ENCODE measurements at regions not wholly inside any gene's neighbourhood (a gene's known extent, or its start where the extent isn't known, plus 50 kb on each side); places are given as distances from the start of the nearest gene placed in this dataset.

GRCh38 chr4:148779771-148780170, 337.6 kb upstream of the NR3C2 start:
- no peaks in the 10 kb centered on the region for H3K4me1 ChIP-seq (ENCODE audit: insufficient read depth, low read length)
- H3K4me3 ChIP-seq (replicated peaks in 1 of 3; ENCODE audit: insufficient read depth in 1 of 3, low read depth in 2 of 3, low read length in 3 of 3), result no peak overlapping the region
- no peaks in the 10 kb centered on the region for H4K20me1 ChIP-seq (ENCODE audit: insufficient read depth, low read length)
- CTCF ChIA-PET (ENCODE audit: low intra/inter-chr PET ratio, low total read pairs), result no interaction called here
- no peak for ATAC-seq
- in situ Hi-C loops (cut with HindIII; ENCODE audit: extremely low pct_ligation_motif_present, low pct_unique_long_range_greater_than_20kb) (no loop called here), intact Hi-C loops (cut with micrococcal nuclease; ENCODE audit: unreplicated experiment) (no loop called here)
- DNase-seq (ENCODE audit: low spot score), result no peak
- H3K9ac ChIP-seq (ENCODE audit: insufficient read depth, low read depth, low read length), result no peak overlapping the region
- H3K9me3 ChIP-seq (ENCODE audit: low read length), result peaks cover 16% of the 10 kb centered on the region
- BruUV-seq (replicated peaks), result no TSS peak
- no peak overlapping the region for H3K4me2 ChIP-seq (ENCODE audit: low read depth, low read length)
- no peak overlapping the region for H2AFZ ChIP-seq (ENCODE audit: low read length)
- H3K27me3 ChIP-seq (ENCODE audit: control insufficient read depth in 1 of 2, insufficient read depth in 2 of 2, low read length in 2 of 2), result no peaks in the 10 kb centered on the region
- 23% methylated on average over 4 of the region's 4 CpGs for WGBS (ENCODE audit: low lambda C conversion rate)
- no peaks in the 10 kb centered on the region for H3K79me2 ChIP-seq (ENCODE audit: insufficient read depth, low read length)
- no peaks in the 10 kb centered on the region for H3K36me3 ChIP-seq (replicated peaks in 1 of 2; ENCODE audit: control insufficient read depth in 1 of 2, insufficient read depth in 2 of 2, low read length in 2 of 2)
- POLR2A ChIA-PET, result no interaction called here
- FAIRE-seq, result no peak
- TF ChIP-seq SAP130 (CRISPR knock-in tag; IDR thresholded peaks at IDR 0.05; ENCODE audit: low read depth) (no peak), TBL1XR1 (IDR thresholded peaks at IDR 0.05; ENCODE audit: borderline replicate concordance, low read length, partially characterized antibody) (no peak)
- H3K27ac ChIP-seq (ENCODE audit: extremely low read length, insufficient read depth, low read length), result no peak overlapping the region

- FAIRE-seq, result no peak
- intact Hi-C loops (cut with micrococcal nuclease; ENCODE audit: unreplicated experiment), result no loop called here
- Histone ChIP-seq H3K36me3 (replicated peaks in 1 of 2; ENCODE audit: control insufficient read depth in 1 of 2, insufficient read depth in 2 of 2, low read length in 2 of 2) (no peaks in the 10 kb centered on the region), H3K9ac (ENCODE audit: insufficient read depth, low read depth, low read length) (no peak overlapping the region), H3K79me2 (ENCODE audit: insufficient read depth, low read length) (no peaks in the 10 kb centered on the region), H3K9me3 (ENCODE audit: low read length) (peaks cover 16% of the 10 kb centered on the region), H4K20me1 (ENCODE audit: insufficient read depth, low read length) (no peaks in the 10 kb centered on the region), H3K27ac (ENCODE audit: extremely low read length, insufficient read depth, low read length) (no peak overlapping the region), H3K4me3 (replicated peaks in 1 of 3; ENCODE audit: insufficient read depth in 1 of 3, low read depth in 2 of 3, low read length in 3 of 3) (no peak overlapping the region), H3K27me3 (ENCODE audit: control insufficient read depth in 1 of 2, insufficient read depth in 2 of 2, low read length in 2 of 2) (no peaks in the 10 kb centered on the region), H2AFZ (ENCODE audit: low read length) (no peak overlapping the region), H3K4me1 (ENCODE audit: insufficient read depth, low read length) (no peaks in the 10 kb centered on the region), H3K4me2 (ENCODE audit: low read depth, low read length) (no peak overlapping the region)
- WGBS (ENCODE audit: low lambda C conversion rate), result 3% methylated on average over 5 of the region's 5 CpGs
- in situ Hi-C loops (cut with HindIII; ENCODE audit: extremely low pct_ligation_motif_present, low pct_unique_long_range_greater_than_20kb), result no loop called here
- CTCF ChIA-PET (ENCODE audit: low intra/inter-chr PET ratio, low total read pairs), result no interaction called here
- POLR2A ChIA-PET, result no interaction called here
- no peak for TF ChIP-seq NAIF1 (CRISPR knock-in tag; IDR thresholded peaks at IDR 0.05; ENCODE audit: borderline replicate concordance)
- no peak for TF ChIP-seq CENPX (CRISPR knock-in tag; IDR thresholded peaks at IDR 0.05)
- TF ChIP-seq SP4 (CRISPR knock-in tag; IDR thresholded peaks at IDR 0.05), result no peak
- TF ChIP-seq RFX1 (IDR thresholded peaks at IDR 0.05), result no peak
- TF ChIP-seq ATM (IDR thresholded peaks at IDR 0.05; ENCODE audit: borderline replicate concordance), result no peak
- no peak for TF ChIP-seq SRSF9 (IDR thresholded peaks at IDR 0.05; ENCODE audit: borderline replicate concordance, insufficient read depth, low read depth, low read length, poor library complexity, severe bottlenecking)
- no peak for TF ChIP-seq ZNF431 (CRISPR knock-in tag; IDR thresholded peaks at IDR 0.05; ENCODE audit: borderline replicate concordance, low read depth)
- no peak for TF ChIP-seq ESRRA (CRISPR knock-in tag; IDR thresholded peaks at IDR 0.05; ENCODE audit: low read depth)
- no peak for TF ChIP-seq ASH2L (IDR thresholded peaks at IDR 0.05; ENCODE audit: insufficient read length, low read depth, low read length)
- no peak for TF ChIP-seq ZFP82 (CRISPR knock-in tag; IDR thresholded peaks at IDR 0.05; ENCODE audit: borderline replicate concordance)
- no peak for TF ChIP-seq PAX8 (CRISPR knock-in tag; IDR thresholded peaks at IDR 0.05; ENCODE audit: borderline replicate concordance)
- no peak for TF ChIP-seq ZNF101 (CRISPR knock-in tag; IDR thresholded peaks at IDR 0.05; ENCODE audit: borderline replicate concordance, low read depth)
- TF ChIP-seq ZMAT3 (CRISPR knock-in tag; conservative IDR thresholded peaks at IDR 0.05), result no peak
- no peak for TF ChIP-seq ZNF570 (CRISPR knock-in tag; IDR thresholded peaks at IDR 0.05; ENCODE audit: borderline replicate concordance)
- no peak for TF ChIP-seq SNRNP70 (IDR thresholded peaks at IDR 0.05; ENCODE audit: low read depth, low read length)
- TF ChIP-seq ZNF776 (CRISPR knock-in tag; IDR thresholded peaks at IDR 0.05), result no peak
- BruUV-seq (replicated peaks), result no TSS peak
- no peak for DNase-seq (ENCODE audit: low spot score)
- ATAC-seq, result no peak
These were observed 336.9 kb upstream of the NR3C2 start for GRCh38 chr4:148778980-148779675.

Data from HepG2 (cell line).